ENCODE measurements at regions not wholly inside any gene's neighbourhood (a gene's known extent, or its start where the extent isn't known, plus 50 kb on each side); places are given as distances from the start of the nearest gene placed in this dataset.
A peak's percentile ranks its signal among the peaks of the same experiment; 100 is the strongest.
"Not testable (repeated sequence)": the region's sequence is repeated elsewhere in the genome, so short reads cannot be mapped to it uniquely, and the experiment has no call there.

- FAIRE-seq; H3K4me3 ChIP-seq (replicated peaks in 1 of 3; ENCODE audit: insufficient read depth in 1 of 3, low read depth in 2 of 3, low read length in 3 of 3); intact Hi-C loops (cut with micrococcal nuclease; ENCODE audit: unreplicated experiment); H2AFZ ChIP-seq (ENCODE audit: low read length); DNase-seq (ENCODE audit: low spot score); H3K27ac ChIP-seq (ENCODE audit: extremely low read length, insufficient read depth, low read length); BruUV-seq (replicated peaks); H3K4me1 ChIP-seq (ENCODE audit: insufficient read depth, low read length); H3K79me2 ChIP-seq (ENCODE audit: insufficient read depth, low read length); H3K9me3 ChIP-seq (ENCODE audit: low read length); CTCF ChIA-PET (ENCODE audit: low intra/inter-chr PET ratio, low total read pairs); H3K36me3 ChIP-seq (replicated peaks in 1 of 2; ENCODE audit: control insufficient read depth in 1 of 2, insufficient read depth in 2 of 2, low read length in 2 of 2); in situ Hi-C loops (cut with HindIII; ENCODE audit: extremely low pct_ligation_motif_present, low pct_unique_long_range_greater_than_20kb); H3K9ac ChIP-seq (ENCODE audit: insufficient read depth, low read depth, low read length); H3K4me2 ChIP-seq (ENCODE audit: low read depth, low read length); H4K20me1 ChIP-seq (ENCODE audit: insufficient read depth, low read length); POLR2A ChIA-PET; ATAC-seq; H3K27me3 ChIP-seq (ENCODE audit: control insufficient read depth in 1 of 2, insufficient read depth in 2 of 2, low read length in 2 of 2): not testable (repeated sequence)
- WGBS (ENCODE audit: low lambda C conversion rate) = 88% methylated on average over 8 of the region's 8 CpGs
Measured at GRCh38 chr17:64800987-64801386, 118.3 kb downstream of the LRRC37A3 start.

- POLR2A ChIA-PET; H3K4me2 ChIP-seq (ENCODE audit: low read depth, low read length); H3K4me1 ChIP-seq (ENCODE audit: insufficient read depth, low read length); H3K9me3 ChIP-seq (ENCODE audit: low read length); in situ Hi-C loops (cut with HindIII; ENCODE audit: extremely low pct_ligation_motif_present, low pct_unique_long_range_greater_than_20kb); H3K27me3 ChIP-seq (ENCODE audit: control insufficient read depth in 1 of 2, insufficient read depth in 2 of 2, low read length in 2 of 2); CTCF ChIA-PET (ENCODE audit: low intra/inter-chr PET ratio, low total read pairs); H3K27ac ChIP-seq (ENCODE audit: extremely low read length, insufficient read depth, low read length); intact Hi-C loops (cut with micrococcal nuclease; ENCODE audit: unreplicated experiment); H3K9ac ChIP-seq (ENCODE audit: insufficient read depth, low read depth, low read length); DNase-seq (ENCODE audit: low spot score); FAIRE-seq; BruUV-seq (replicated peaks); H2AFZ ChIP-seq (ENCODE audit: low read length); H3K79me2 ChIP-seq (ENCODE audit: insufficient read depth, low read length); H4K20me1 ChIP-seq (ENCODE audit: insufficient read depth, low read length); H3K36me3 ChIP-seq (replicated peaks in 1 of 2; ENCODE audit: control insufficient read depth in 1 of 2, insufficient read depth in 2 of 2, low read length in 2 of 2); H3K4me3 ChIP-seq (replicated peaks in 1 of 3; ENCODE audit: insufficient read depth in 1 of 3, low read depth in 2 of 3, low read length in 3 of 3): not testable (repeated sequence)
- WGBS (ENCODE audit: low lambda C conversion rate) = no CpG with 5 or more reads among the region's 21 CpGs
- peak; percentile 67 for ATAC-seq
Measured at GRCh38 chr17:64800361-64800895, 118.8 kb downstream of the LRRC37A3 start.

GRCh38 chr17:64799543-64800188 lies 119.6 kb downstream of the LRRC37A3 start:
- H4K20me1 ChIP-seq (ENCODE audit: insufficient read depth, low read length); POLR2A ChIA-PET; H3K9me3 ChIP-seq (ENCODE audit: low read length); H2AFZ ChIP-seq (ENCODE audit: low read length); FAIRE-seq; ATAC-seq; H3K27me3 ChIP-seq (ENCODE audit: control insufficient read depth in 1 of 2, insufficient read depth in 2 of 2, low read length in 2 of 2); H3K4me2 ChIP-seq (ENCODE audit: low read depth, low read length); in situ Hi-C loops (cut with HindIII; ENCODE audit: extremely low pct_ligation_motif_present, low pct_unique_long_range_greater_than_20kb); H3K4me3 ChIP-seq (replicated peaks in 1 of 3; ENCODE audit: insufficient read depth in 1 of 3, low read depth in 2 of 3, low read length in 3 of 3); intact Hi-C loops (cut with micrococcal nuclease; ENCODE audit: unreplicated experiment); CTCF ChIA-PET (ENCODE audit: low intra/inter-chr PET ratio, low total read pairs); H3K36me3 ChIP-seq (replicated peaks in 1 of 2; ENCODE audit: control insufficient read depth in 1 of 2, insufficient read depth in 2 of 2, low read length in 2 of 2); H3K4me1 ChIP-seq (ENCODE audit: insufficient read depth, low read length); BruUV-seq (replicated peaks); H3K79me2 ChIP-seq (ENCODE audit: insufficient read depth, low read length); DNase-seq (ENCODE audit: low spot score); H3K27ac ChIP-seq (ENCODE audit: extremely low read length, insufficient read depth, low read length); H3K9ac ChIP-seq (ENCODE audit: insufficient read depth, low read depth, low read length): not testable (repeated sequence)
- WGBS (ENCODE audit: low lambda C conversion rate) = 97% methylated on average over 8 of the region's 13 CpGs

- H3K4me3 ChIP-seq (replicated peaks in 1 of 3; ENCODE audit: insufficient read depth in 1 of 3, low read depth in 2 of 3, low read length in 3 of 3); BruUV-seq (replicated peaks); H2AFZ ChIP-seq (ENCODE audit: low read length); CTCF ChIA-PET (ENCODE audit: low intra/inter-chr PET ratio, low total read pairs); H3K36me3 ChIP-seq (replicated peaks in 1 of 2; ENCODE audit: control insufficient read depth in 1 of 2, insufficient read depth in 2 of 2, low read length in 2 of 2); H3K9me3 ChIP-seq (ENCODE audit: low read length); in situ Hi-C loops (cut with HindIII; ENCODE audit: extremely low pct_ligation_motif_present, low pct_unique_long_range_greater_than_20kb); H3K4me1 ChIP-seq (ENCODE audit: insufficient read depth, low read length); DNase-seq (ENCODE audit: low spot score); ATAC-seq; H3K27ac ChIP-seq (ENCODE audit: extremely low read length, insufficient read depth, low read length); H3K79me2 ChIP-seq (ENCODE audit: insufficient read depth, low read length); H3K9ac ChIP-seq (ENCODE audit: insufficient read depth, low read depth, low read length); H4K20me1 ChIP-seq (ENCODE audit: insufficient read depth, low read length); H3K4me2 ChIP-seq (ENCODE audit: low read depth, low read length); H3K27me3 ChIP-seq (ENCODE audit: control insufficient read depth in 1 of 2, insufficient read depth in 2 of 2, low read length in 2 of 2); FAIRE-seq; POLR2A ChIA-PET; intact Hi-C loops (cut with micrococcal nuclease; ENCODE audit: unreplicated experiment): not testable (repeated sequence)
- WGBS (ENCODE audit: low lambda C conversion rate) = 100% methylated on average over 1 of the region's 1 CpG
Measured at GRCh38 chr17:64798961-64799360, 120.3 kb downstream of the LRRC37A3 start.

Data from HepG2 (cell line).